ENCODE measurements at regions not wholly inside any gene's neighbourhood (a gene's known extent, or its start where the extent isn't known, plus 50 kb on each side); places are given as distances from the start of the nearest gene placed in this dataset.
"Not testable (repeated sequence)": the region's sequence is repeated elsewhere in the genome, so short reads cannot be mapped to it uniquely, and the experiment has no call there.

- DNase-seq (ENCODE audit: low spot score), result peak; percentile 84
Observed at GRCh38 chr20:53872561-53873229, 197.7 kb downstream of the BCAS1 start.

GRCh38 chr20:53872081-53872541 is 198.3 kb downstream of the BCAS1 start:
- DNase-seq (ENCODE audit: low spot score), result peak; percentile 34

- no peak for DNase-seq (ENCODE audit: low spot score)
Observed at GRCh38 chr20:53871541-53871940, 198.9 kb downstream of the BCAS1 start.

- peak; percentile 21 for DNase-seq (ENCODE audit: low spot score)
Observed at GRCh38 chr20:53870426-53871315, 199.7 kb downstream of the BCAS1 start.

- DNase-seq (ENCODE audit: low spot score), result peak; percentile 87
Observed at GRCh38 chr20:53869466-53870258, 200.7 kb downstream of the BCAS1 start.

- no peak for DNase-seq (ENCODE audit: low spot score)
Observed at GRCh38 chr20:53867741-53868351, 202.5 kb downstream of the BCAS1 start.

- peak; percentile 39 for DNase-seq (ENCODE audit: low spot score)
Observed at GRCh38 chr20:53866794-53867740, 203.3 kb downstream of the BCAS1 start.

- peak; percentile 80 for DNase-seq (ENCODE audit: low spot score)
Observed at GRCh38 chr20:53865901-53866793, 204.2 kb downstream of the BCAS1 start.

- peak; percentile 25 for DNase-seq (ENCODE audit: low spot score)
Observed at GRCh38 chr20:53864765-53865683, 205.4 kb downstream of the BCAS1 start.

- not testable (repeated sequence) for DNase-seq (ENCODE audit: low spot score)
Observed at GRCh38 chr20:53863923-53864641, 206.3 kb downstream of the BCAS1 start.

- DNase-seq (ENCODE audit: low spot score), result not testable (repeated sequence)
Observed at GRCh38 chr20:53863535-53863922, 206.9 kb downstream of the BCAS1 start.

- DNase-seq (ENCODE audit: low spot score), result not testable (repeated sequence)
Observed at GRCh38 chr20:53863039-53863438, 207.4 kb downstream of the BCAS1 start.

- DNase-seq (ENCODE audit: low spot score), result not testable (repeated sequence)
Observed at GRCh38 chr20:53862490-53862889, 207.9 kb downstream of the BCAS1 start.

GRCh38 chr20:53862136-53862397 is 208.3 kb downstream of the BCAS1 start:
- not testable (repeated sequence) for DNase-seq (ENCODE audit: low spot score)

- DNase-seq (ENCODE audit: low spot score), result no peak
Observed at GRCh38 chr20:53859684-53860083, 210.7 kb downstream of the BCAS1 start.

GRCh38 chr20:53859009-53859408 is 211.4 kb downstream of the BCAS1 start:
- not testable (repeated sequence) for DNase-seq (ENCODE audit: low spot score)

- not testable (repeated sequence) for DNase-seq (ENCODE audit: low spot score)
Observed at GRCh38 chr20:53858516-53858915, 211.9 kb downstream of the BCAS1 start.

- DNase-seq (ENCODE audit: low spot score), result no peak
Observed at GRCh38 chr20:53857723-53858236, 212.6 kb downstream of the BCAS1 start.
